Activated naive CD8-positive, alpha-beta T cell treated with anti-CD3 and anti-CD28 coated beads, Interleukin-2, amount 50 U/mL, for 24 hours (primary cell): ENCODE measurements at regions not wholly inside any gene's neighbourhood (a gene's known extent, or its start where the extent isn't known, plus 50 kb on each side); places are given as distances from the start of the nearest gene placed in this dataset.

Source experiments
- ATAC-seq: fragments of 150-1000 bp; cut with Tn5 transposase; one replicate; pipeline ENCODE4 v1.10.0; 2021
- DNase-seq: peaks from one replicate; pipeline ENCODE4 v3.0.0; 2021
- H3K27ac Mint-ChIP-seq: one replicate; pipeline ENCODE4 v1.8.0; 2021; ENCODE audit warnings: mild to moderate bottlenecking, mixed read lengths
- H3K27me3 Mint-ChIP-seq: one replicate; pipeline ENCODE4 v1.8.0; 2021; ENCODE audit warnings: mixed read lengths
- H3K36me3 Mint-ChIP-seq: one replicate; pipeline ENCODE4 v1.8.0; 2021; ENCODE audit warnings: low read depth, mixed read lengths
- H3K4me1 Mint-ChIP-seq: one replicate; pipeline ENCODE4 v1.8.0; 2021; ENCODE audit warnings: mixed read lengths
- H3K4me3 Mint-ChIP-seq: one replicate; pipeline ENCODE4 v1.8.0; 2021; ENCODE audit warnings: mild to moderate bottlenecking, moderate library complexity, mixed read lengths
- H3K9me3 Mint-ChIP-seq: one replicate; pipeline ENCODE4 v1.8.0; 2021; ENCODE audit warnings: mixed read lengths

GRCh38 chr14:98945611-98946570 lies 326.1 kb downstream of the BCL11B start:
- no peak for ATAC-seq
- Mint-ChIP-seq H3K4me3 (no peak overlapping the region), H3K36me3 (no peaks in the 10 kb centered on the region), H3K9me3 (no peaks in the 10 kb centered on the region), H3K4me1 (peaks cover 17% of the 10 kb centered on the region), H3K27ac (no peak overlapping the region), H3K27me3 (no peaks in the 10 kb centered on the region)
- no peak for DNase-seq

DNA sequence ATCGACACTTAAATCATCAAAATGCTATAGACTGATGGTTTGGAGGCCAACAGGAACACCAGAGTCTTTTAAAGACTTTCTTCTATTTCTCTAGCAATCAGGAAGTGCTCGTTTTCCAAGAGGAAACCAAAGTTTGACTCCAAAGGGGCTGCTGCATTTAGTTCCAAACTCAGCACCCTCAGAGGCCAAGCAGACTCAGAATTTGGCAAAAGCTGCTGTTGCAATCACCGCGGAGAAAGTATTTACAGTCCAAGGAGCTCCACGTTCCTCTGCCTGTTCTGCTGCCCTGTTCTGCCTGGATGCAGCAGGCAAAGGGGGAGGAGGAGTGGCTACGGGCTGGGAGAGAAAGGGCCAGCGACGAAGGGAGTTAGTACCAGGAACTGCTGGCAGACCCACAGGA lies 325.1 kb downstream of the BCL11B start:
- Mint-ChIP-seq H3K4me3 (no peak overlapping the region), H3K36me3 (no peaks in the 10 kb centered on the region), H3K27me3 (no peaks in the 10 kb centered on the region), H3K9me3 (no peaks in the 10 kb centered on the region), H3K4me1 (peaks cover 13% of the 10 kb centered on the region), H3K27ac (no peak overlapping the region)
- ATAC-seq (no peak), DNase-seq (no peak)

GRCh38 chr14:98947911-98948595 lies 323.9 kb downstream of the BCL11B start:
- no peak for DNase-seq
- no peaks in the 10 kb centered on the region for H3K36me3 Mint-ChIP-seq
- no peaks in the 10 kb centered on the region for H3K27me3 Mint-ChIP-seq
- no peak overlapping the region for H3K27ac Mint-ChIP-seq
- H3K9me3 Mint-ChIP-seq: no peaks in the 10 kb centered on the region
- H3K4me1 Mint-ChIP-seq: peaks cover 24% of the 10 kb centered on the region
- no peak overlapping the region for H3K4me3 Mint-ChIP-seq
- no peak for ATAC-seq

DNA sequence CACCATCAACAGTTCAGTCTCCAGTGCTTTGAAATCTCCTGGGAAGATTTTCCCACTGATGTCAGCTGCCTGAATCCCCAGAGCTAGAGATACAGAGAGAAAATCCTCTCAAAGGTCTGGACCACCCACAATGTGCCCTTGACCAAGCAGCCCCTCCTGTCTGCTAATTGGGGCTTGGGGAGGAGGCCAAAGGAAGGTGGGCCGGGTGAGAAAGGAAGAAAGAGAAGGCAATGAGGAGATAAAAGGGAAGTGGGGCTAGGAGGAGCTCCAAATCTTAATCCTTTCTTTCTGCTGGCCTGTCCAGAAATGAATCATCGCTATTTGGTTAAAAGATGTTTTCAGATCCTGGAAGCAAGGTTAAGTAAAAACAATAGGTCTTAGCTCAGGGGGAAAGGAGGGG lies 322.9 kb downstream of the BCL11B start:
- no peaks in the 10 kb centered on the region for H3K27me3 Mint-ChIP-seq
- H3K27ac Mint-ChIP-seq: no peak overlapping the region
- H3K4me3 Mint-ChIP-seq: no peak overlapping the region
- H3K36me3 Mint-ChIP-seq: no peaks in the 10 kb centered on the region
- no peaks in the 10 kb centered on the region for H3K9me3 Mint-ChIP-seq
- ATAC-seq: no peak
- peaks cover 25% of the 10 kb centered on the region for H3K4me1 Mint-ChIP-seq
- no peak for DNase-seq

DNA sequence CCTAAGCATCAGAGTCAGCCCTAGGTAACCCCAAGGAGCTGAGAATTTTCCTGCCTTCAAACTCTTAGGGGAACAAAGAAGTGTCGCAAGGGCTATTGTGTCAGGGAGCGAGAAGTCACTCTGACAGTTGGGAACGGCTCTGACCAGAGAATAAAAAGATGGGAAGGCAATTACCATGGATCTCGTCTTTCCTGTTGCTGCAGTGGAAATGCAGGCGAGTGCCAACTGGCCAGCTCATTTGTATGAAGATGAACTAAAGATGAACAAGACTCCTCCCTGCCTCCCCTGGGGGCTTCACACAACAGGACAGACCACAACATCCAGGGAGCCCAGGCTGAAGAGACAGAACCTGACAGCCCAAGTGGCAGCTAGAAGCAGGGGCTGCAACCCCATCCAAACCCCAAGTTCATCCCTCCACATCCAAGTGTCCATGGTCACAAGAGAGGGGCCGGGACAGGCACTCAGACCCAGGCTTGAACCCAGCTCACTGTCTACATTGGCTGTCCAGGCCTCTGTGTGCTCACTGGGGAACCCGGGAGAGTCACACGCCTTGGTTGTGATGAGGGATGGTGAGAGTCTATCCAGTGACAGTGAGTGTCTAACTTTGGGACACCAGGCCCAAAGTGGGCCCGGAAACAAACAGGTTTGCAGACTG lies 322.4 kb downstream of the BCL11B start:
- Mint-ChIP-seq H3K27ac (no peak overlapping the region), H3K27me3 (no peaks in the 10 kb centered on the region)
- no peak for DNase-seq

GRCh38 chr14:98950353-98950895 lies 321.6 kb downstream of the BCL11B start:
- Mint-ChIP-seq H3K36me3 (no peaks in the 10 kb centered on the region), H3K27ac (no peak overlapping the region), H3K9me3 (no peaks in the 10 kb centered on the region), H3K4me3 (no peak overlapping the region), H3K4me1 (peaks cover 25% of the 10 kb centered on the region), H3K27me3 (no peaks in the 10 kb centered on the region)
- ATAC-seq (no peak), DNase-seq (no peak)

More for the DNA sequence above, 322.4 kb downstream of the BCL11B start:
- Mint-ChIP-seq H3K4me1 (peaks cover 25% of the 10 kb centered on the region), H3K4me3 (no peak overlapping the region), H3K9me3 (no peaks in the 10 kb centered on the region), H3K36me3 (no peaks in the 10 kb centered on the region)
- ATAC-seq: no peak

DNA sequence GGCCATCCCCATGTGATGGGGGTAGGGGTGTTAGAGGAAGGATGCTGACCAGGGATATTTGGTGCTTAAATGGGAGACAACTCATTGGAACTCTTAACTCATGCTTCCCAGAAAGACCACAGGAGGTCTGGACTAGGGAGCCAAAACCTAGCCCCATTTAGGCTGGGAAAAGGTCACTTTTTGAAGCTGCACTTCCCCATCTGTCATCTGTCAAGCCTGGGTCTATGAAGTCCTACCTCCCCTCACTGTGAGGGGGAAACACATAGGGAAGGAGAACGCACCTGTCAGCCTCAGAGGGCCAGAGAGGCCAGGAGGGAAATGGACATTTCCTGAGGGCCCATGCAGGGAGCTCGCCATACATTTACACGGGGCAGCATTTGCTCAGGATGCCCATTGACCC lies 321.0 kb downstream of the BCL11B start:
- H3K36me3 Mint-ChIP-seq: no peaks in the 10 kb centered on the region
- no peak overlapping the region for H3K4me3 Mint-ChIP-seq
- DNase-seq: no peak
- no peaks in the 10 kb centered on the region for H3K9me3 Mint-ChIP-seq
- no peaks in the 10 kb centered on the region for H3K27me3 Mint-ChIP-seq
- no peak for ATAC-seq
- H3K4me1 Mint-ChIP-seq: peaks cover 25% of the 10 kb centered on the region
- no peak overlapping the region for H3K27ac Mint-ChIP-seq

- Mint-ChIP-seq H3K27me3 (no peaks in the 10 kb centered on the region), H3K27ac (no peak overlapping the region), H3K9me3 (no peaks in the 10 kb centered on the region), H3K36me3 (no peaks in the 10 kb centered on the region), H3K4me3 (no peak overlapping the region), H3K4me1 (peaks cover 25% of the 10 kb centered on the region)
- ATAC-seq (no peak), DNase-seq (no peak)
These were observed 320.4 kb downstream of the BCL11B start for GRCh38 chr14:98951521-98952152.

DNA sequence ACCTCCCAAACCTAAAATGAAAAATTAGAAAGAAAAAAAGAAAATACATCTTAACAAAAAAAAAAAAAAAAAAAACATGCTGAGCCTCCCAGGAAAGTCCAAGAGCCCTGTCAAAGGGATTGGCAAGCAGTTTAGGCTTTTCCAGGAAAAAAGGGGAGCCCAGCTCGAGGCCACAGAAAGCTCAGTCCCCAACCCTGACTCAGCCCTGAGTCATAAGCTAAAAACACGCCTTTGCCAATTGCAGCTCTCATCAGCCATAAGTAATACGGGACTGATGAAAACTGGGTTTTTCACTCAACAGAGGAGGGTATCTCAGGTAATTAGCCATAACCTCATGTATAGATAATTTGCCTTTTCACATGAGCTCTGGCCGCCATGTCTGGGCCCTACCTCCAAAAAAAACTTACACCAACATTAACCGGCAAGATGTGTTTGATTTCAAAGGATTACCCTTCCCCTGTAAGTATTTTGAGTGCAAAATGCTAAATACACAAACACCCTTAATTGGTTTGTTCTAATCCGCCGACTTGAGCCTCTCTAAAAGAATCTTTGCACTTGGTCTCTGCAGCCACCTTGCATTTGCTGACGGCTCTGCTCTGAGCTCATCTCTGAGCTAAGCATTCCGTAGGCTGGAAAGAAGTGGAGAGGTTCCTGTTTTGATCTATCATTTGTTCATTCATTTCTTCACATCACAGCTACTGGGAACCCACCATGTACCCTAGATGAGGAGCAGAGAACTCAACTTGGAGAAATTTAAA lies 319.2 kb downstream of the BCL11B start:
- H3K9me3 Mint-ChIP-seq: no peaks in the 10 kb centered on the region
- DNase-seq (no peak), ATAC-seq (no peak)
- no peak overlapping the region for H3K4me3 Mint-ChIP-seq
- no peaks in the 10 kb centered on the region for H3K27me3 Mint-ChIP-seq
- H3K27ac Mint-ChIP-seq: no peak overlapping the region
- no peaks in the 10 kb centered on the region for H3K36me3 Mint-ChIP-seq
- peaks cover 18% of the 10 kb centered on the region for H3K4me1 Mint-ChIP-seq

- peaks cover 12% of the 10 kb centered on the region for H3K4me1 Mint-ChIP-seq
- no peak overlapping the region for H3K27ac Mint-ChIP-seq
- DNase-seq (no peak), ATAC-seq (no peak)
- H3K27me3 Mint-ChIP-seq: no peaks in the 10 kb centered on the region
- no peaks in the 10 kb centered on the region for H3K36me3 Mint-ChIP-seq
- H3K4me3 Mint-ChIP-seq: no peak overlapping the region
- no peaks in the 10 kb centered on the region for H3K9me3 Mint-ChIP-seq
These were observed 318.2 kb downstream of the BCL11B start for GRCh38 chr14:98953551-98954348.

- no peaks in the 10 kb centered on the region for H3K36me3 Mint-ChIP-seq
- H3K4me3 Mint-ChIP-seq: no peak overlapping the region
- no peak for ATAC-seq
- DNase-seq: no peak
- peaks cover 12% of the 10 kb centered on the region for H3K4me1 Mint-ChIP-seq
- no peak overlapping the region for H3K27ac Mint-ChIP-seq
- no peaks in the 10 kb centered on the region for H3K27me3 Mint-ChIP-seq
- no peaks in the 10 kb centered on the region for H3K9me3 Mint-ChIP-seq
These were observed 317.5 kb downstream of the BCL11B start for GRCh38 chr14:98954349-98955000.

DNA sequence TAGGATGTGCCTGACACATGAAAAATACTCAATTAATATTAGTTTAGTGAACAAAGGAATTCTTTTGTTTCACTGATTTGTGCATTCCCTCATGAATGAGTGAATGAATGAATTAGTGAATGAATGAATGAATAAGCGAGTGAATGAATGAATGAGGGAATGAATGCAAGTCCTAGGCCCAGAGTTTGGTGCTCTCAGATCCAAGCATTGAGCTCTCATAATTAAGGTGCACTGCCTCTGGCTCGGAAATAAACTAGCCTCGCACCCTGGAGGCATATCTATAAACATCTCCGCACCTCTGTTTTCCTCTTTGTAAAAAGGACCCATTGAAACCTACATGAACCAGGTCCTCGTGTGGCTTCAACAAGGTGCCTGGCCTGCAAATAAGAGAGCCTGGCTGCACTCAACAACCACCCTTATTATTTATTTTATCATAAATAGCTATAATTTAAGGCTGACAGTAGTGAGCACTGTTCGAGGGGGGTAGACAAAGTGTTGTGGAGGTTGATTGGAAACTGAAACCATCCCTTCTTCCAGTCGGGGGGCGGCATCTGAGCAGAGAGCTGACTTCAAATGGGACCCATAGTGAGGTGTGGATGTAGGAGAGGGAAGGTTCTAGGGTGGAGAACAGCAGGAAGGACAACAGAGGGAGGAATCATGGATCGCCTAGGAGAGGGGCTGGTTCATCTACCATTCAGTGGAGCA lies 316.8 kb downstream of the BCL11B start:
- no peak for ATAC-seq
- H3K9me3 Mint-ChIP-seq: no peaks in the 10 kb centered on the region
- no peaks in the 10 kb centered on the region for H3K36me3 Mint-ChIP-seq
- no peaks in the 10 kb centered on the region for H3K27me3 Mint-ChIP-seq
- no peak for DNase-seq
- H3K4me3 Mint-ChIP-seq: no peak overlapping the region
- peaks cover 12% of the 10 kb centered on the region for H3K4me1 Mint-ChIP-seq
- no peak overlapping the region for H3K27ac Mint-ChIP-seq
